RCC 7860 (cell line): ENCODE measurements at regions not wholly inside any gene's neighbourhood (a gene's known extent, or its start where the extent isn't known, plus 50 kb on each side); places are given as distances from the start of the nearest gene placed in this dataset.

Experiments
- DNase-seq: peaks from one replicate; pipeline ENCODE4 v3.0.0-alpha.2; 2015; ENCODE audit warnings: low spot score
- FAIRE-seq: peaks from 2 replicates; lab custom pipeline; 2012; peaks lifted over from hg19 to GRCh38; lab: Jason Lieb, UNC

DNA sequence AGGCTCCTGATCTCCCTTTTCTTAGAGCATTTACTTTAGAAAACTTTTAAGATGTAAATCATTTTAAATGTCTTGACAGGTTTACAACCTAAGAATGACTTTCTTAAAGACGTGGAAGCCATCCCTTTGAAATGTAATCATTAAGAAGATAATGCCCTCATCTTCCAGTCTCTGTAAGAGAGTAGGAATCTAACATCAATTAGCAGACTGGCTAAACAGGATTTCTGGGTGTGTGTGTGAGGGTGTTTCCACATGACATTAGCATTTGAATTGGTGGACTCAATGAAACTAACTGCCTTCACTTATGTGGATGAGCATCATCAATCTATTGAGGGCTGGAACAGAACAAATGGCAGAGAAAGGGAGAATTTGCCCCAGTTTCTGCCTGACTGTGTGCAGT is 329.5 kb downstream of the RPL10L start:
- DNase-seq (no peak), FAIRE-seq (no peak)

GRCh38 chr14:46306267-46306666 is 345.3 kb downstream of the RPL10L start:
- no peak for DNase-seq
- FAIRE-seq, result no peak

- no peak for FAIRE-seq
- no peak for DNase-seq
These were observed 350.8 kb downstream of the RPL10L start for GRCh38 chr14:46300765-46301164.

GRCh38 chr14:46290706-46291105 is 360.9 kb downstream of the RPL10L start:
- FAIRE-seq (no peak), DNase-seq (no peak)

DNA sequence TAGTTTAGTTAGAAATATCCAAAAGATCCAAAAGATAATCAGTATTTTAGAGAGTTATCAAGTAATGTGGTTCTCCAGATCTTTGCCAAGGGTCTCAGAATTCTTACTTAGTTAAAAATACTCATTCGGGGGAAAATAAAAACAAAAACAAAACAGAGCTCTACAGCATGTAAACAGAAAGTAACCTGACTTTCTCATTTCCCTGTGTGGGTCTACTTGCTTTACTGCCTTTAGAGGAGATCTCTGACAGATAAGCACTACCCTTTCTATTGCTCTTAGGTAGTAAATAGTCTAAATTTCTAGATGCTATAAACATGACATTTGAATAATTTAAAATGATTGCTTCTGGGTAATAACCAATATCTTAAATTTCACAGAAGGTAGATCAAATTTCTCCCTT is 371.8 kb downstream of the RPL10L start:
- DNase-seq (no peak), FAIRE-seq (no peak)

GRCh38 chr14:46279327-46279726 is 372.3 kb downstream of the RPL10L start:
- FAIRE-seq (no peak), DNase-seq (no peak)

- FAIRE-seq (no peak), DNase-seq (no peak)
These were observed 392.0 kb downstream of the RPL10L start for GRCh38 chr14:46259536-46259935.

DNA sequence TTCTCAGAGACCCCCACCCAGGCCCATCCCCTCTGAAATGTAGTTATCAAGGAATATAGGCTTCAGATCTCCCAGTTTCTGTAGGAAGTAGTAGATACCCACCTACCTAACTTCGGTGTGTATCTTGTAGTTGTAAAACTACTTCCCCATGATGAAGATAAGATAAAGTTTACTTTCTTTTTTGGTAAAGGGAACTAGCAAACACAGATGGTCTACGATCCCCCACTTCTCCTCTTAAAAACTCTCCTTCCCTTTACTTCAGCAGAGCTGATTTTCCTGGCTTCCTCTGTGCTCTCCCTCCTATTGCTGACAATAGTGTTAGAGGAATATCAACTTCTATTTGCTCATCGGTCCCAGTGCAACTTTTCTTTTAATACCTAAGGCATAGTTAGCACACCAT is 395.2 kb downstream of the RPL10L start:
- no peak for FAIRE-seq

GRCh38 chr14:46250113-46250703 is 401.4 kb downstream of the RPL10L start:
- DNase-seq (no peak), FAIRE-seq (no peak)

More for the DNA sequence above, 395.2 kb downstream of the RPL10L start:
- DNase-seq, result no peak

GRCh38 chr14:46248001-46248630 is 403.5 kb downstream of the RPL10L start:
- DNase-seq (no peak), FAIRE-seq (no peak)

- DNase-seq (no peak), FAIRE-seq (no peak)
These were observed 406.3 kb downstream of the RPL10L start for GRCh38 chr14:46245276-46245675.

GRCh38 chr14:46233786-46234185 is 417.8 kb downstream of the RPL10L start:
- no peak for DNase-seq
- FAIRE-seq, result no peak

DNA sequence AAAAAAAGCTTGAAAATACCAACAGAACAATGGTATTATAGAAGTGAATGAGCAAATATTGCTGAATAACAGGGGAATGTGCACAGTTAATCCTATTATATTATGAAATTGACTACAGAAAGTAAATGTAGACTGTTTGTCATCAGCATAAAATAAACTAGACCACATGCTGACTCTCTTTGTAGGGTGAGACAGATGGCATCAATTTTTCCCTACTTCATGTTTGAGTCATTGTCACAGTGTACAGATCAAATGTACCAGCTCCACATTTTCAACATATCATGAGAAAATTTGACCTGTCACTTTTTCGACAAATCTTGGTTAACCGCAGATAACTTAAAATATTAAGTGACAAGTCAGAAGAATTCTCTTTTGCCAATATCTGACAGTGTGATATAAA is 421.0 kb downstream of the RPL10L start:
- no peak for DNase-seq
- FAIRE-seq, result no peak

DNA sequence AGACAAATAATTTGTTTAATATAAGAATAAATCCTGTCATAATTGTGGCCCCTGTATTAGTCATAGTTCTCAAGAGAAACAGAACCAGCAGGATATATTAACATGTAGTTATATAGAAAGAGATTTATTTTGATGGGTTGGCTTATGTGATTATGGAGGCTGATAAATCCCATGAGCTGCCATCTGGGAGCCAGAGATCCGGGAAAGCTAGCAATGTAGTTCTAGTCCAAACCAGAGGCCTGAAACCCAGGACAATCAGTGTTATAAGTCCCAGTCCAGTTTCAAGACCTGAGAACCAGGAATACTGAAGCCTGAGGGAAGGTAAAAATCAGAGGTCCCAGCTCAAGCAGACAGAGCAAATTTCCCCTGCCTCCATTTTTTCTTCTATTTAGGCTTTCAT is 435.8 kb downstream of the RPL10L start:
- DNase-seq, result no peak
- no peak for FAIRE-seq

DNA sequence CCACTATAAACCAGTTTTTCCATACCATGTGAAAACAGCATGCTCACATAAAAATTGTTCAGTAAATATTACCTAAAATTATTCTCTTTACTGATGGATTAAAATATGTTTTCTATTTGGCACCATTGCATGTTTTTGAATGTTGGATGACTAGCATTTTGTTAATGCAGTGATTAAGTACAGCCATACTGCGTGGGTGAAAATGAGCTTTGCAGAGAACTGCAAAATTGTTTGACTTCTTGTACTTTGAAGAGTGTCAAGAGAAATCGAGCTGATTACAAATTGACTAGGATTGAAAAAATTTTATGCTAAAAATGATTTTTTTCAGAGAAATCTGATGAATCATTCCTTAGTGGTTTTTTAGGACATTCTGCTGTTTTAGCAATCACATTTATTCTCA is 452.9 kb downstream of the RPL10L start:
- DNase-seq (no peak), FAIRE-seq (no peak)

DNA sequence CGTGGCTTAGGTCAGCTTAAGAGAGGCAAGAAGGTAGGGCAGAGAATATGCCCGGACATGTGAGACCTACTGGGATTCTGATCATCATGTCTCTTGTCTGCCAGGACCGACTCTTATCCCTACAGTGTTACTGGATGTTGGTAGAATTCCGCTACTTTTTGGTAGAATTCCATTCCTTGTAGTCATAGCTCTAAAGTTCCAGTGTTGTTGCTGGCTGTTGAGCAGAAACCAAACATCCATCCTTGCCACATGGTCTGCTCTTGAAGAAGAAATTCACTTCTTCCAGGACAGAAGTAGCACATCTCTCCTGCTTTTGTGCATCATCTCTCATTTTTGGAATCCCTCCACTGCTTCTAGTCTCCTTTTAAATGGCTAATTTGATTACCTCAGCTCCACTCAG is 453.7 kb downstream of the RPL10L start:
- FAIRE-seq, result no peak
- no peak for DNase-seq
